HG02588 (cell line): ENCODE measurements at regions not wholly inside any gene's neighbourhood (a gene's known extent, or its start where the extent isn't known, plus 50 kb on each side); places are given as distances from the start of the nearest gene placed in this dataset.

Experiments
- ATAC-seq: cut with Tn5 transposase; IDR thresholded peaks from one replicate; pipeline ENCODE4 v1.9.1; 2021; ENCODE audit warnings: mild to moderate bottlenecking, moderate library complexity; ENCODE audit not compliant: unreplicated experiment

DNA sequence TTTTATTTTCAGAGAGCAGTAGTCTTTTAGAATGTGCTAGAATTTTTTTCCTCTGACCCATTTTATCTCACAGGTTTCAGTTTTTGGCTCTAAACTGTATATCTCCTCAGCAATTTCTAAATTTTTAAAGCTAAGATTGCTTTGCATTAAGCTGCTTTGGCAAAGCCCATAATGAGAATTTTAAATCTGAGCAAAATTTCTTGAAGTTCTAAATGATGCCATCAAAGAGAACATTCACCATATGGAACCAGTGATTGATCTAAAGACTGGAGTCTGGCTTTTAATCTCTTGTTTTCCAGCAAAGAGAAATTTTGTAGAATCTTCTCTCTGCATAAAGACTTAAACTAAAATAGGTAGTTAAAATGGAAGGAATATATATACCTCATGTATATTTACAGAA is 313.6 kb downstream of the TBC1D32 start:
- ATAC-seq: no peak

DNA sequence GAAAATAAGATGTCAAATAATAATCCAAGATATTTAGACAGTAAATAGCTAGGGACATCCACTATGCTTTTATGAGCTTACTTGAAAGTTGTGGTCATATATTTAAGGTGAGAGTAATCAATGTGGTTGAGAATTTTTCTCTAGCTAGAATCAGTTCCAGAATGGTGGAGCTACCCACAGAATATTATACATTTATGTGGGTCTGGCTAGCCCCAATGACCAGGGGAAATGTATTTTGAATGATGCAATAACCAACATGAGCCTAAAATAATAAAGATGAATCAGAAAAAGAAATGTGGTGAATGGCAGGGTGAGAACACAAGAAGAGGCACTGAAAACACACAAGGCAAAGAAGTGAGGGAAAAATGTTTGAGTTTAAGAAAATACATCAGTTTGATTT is 325.7 kb downstream of the TBC1D32 start:
- ATAC-seq: no peak

DNA sequence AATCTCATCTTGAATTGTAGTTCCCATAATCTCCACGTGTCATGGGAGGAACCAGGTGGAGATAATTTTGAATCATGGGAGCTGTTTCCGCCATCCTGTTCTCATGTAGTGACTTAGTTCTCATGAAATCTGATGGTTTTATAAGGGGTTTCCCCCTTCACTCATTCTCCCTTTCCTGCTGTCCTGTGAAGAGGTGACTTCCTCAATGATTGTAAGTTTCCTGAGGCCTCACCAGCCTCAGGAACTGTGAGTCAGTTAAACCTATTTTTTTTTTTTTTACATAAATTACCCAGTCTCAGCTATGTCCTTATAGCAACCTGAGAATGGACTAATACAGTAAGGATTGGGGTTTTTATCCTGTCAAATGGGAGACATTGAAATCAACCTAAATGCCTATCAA is 328.3 kb downstream of the TBC1D32 start:
- ATAC-seq: no peak

DNA sequence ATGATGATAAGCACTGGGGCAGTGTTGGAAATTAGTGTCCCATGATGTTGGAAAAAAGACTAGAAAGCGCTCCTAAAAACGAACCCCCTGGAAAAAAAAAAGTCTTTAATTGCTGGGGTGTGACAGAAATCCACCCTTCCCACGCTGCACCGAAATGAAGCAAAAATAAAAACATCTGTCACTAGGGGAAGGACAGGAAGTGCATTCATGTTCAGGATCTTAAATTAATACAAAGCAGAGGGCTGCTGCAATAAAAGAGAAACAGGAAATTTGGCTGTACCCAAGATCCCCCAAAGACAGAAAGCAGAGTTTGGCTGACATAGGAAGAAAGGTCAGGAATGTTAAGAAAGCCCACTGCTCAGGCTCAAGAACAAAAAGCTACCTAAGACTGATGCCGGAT is 333.9 kb downstream of the TBC1D32 start:
- no peak for ATAC-seq

DNA sequence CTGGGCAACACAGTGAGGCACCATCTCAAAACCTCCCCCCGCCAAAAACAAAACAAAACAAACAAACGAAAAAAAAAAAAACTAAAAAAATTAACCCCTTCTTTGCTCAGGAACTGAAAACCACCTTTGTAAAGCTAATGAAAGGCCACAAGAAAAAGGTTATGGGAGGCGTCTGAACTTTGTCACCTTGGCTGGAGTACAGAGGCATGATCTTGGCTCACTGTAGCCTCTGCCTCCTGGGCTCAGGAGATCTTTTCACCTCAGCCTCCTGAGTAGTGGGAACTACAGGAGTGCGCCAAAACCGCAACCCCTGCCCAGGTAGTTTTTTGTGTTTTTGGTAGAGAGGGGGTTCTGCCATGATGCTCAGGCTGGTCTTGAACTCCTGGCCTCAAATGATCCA is 337.9 kb downstream of the TBC1D32 start:
- ATAC-seq: no peak

DNA sequence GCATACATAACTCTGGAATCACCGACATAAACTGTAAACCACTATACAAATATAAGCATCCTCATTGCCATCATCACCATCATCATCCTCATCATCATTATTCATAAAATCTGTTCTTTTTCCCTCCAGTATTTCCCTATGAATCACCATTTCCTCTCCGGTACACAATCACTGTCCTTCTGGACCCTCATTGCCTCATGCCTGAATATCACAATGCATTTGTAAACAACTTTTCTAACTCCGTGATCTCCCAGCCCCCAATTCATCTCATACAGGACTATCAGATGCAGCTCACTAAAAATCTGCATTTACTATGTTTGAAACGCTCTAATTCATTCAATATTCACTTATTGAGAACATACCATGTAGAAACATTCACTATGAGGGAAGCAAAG is 339.7 kb downstream of the TBC1D32 start:
- ATAC-seq: no peak

DNA sequence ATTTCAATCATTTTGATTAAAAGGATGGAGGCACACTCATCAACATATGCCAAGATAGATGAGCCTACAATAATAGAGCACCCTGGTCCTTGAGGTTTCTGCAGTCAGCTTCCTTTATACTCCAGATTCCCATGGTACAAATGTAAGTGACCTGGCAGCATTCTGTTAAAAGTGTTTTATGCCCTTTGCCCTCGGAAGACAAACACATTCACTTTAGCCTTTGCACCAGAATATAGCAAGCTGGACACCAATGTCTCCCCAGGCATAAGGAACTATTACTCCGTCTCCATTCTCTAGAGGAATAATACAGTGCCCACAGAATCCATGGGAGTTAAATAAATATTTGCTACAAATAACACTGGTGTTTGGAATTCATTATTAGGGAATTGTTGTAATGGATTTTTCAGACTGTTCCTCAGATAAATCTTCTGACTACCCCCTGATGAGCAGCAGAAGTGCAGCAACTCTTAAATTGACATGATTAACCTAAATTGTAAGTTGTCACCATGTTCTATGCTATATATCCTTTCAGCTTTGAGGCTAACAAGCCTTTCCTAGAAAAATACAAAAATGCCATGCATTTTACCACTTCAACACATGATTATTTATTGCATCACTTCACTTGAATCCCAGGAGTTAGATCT is 340.2 kb downstream of the TBC1D32 start:
- no peak for ATAC-seq

DNA sequence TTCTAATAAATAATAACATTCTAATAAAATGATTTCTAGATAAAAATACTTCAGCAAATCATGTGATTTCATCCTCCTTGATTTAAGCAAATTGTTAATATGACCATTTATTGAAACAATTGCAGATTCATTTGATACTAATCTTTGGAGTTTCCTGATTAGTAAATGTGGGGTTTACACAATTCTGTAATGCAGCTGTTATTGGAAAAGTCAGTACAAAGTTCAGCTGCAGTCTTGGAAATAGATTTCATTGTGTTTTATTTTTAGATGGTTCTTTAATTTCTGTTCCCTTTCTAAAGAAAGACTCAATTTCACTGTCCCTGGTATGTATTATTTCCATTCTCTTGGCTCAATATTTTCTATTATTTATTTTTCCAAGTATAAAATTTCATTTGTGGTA is 342.0 kb downstream of the TBC1D32 start:
- no peak for ATAC-seq

DNA sequence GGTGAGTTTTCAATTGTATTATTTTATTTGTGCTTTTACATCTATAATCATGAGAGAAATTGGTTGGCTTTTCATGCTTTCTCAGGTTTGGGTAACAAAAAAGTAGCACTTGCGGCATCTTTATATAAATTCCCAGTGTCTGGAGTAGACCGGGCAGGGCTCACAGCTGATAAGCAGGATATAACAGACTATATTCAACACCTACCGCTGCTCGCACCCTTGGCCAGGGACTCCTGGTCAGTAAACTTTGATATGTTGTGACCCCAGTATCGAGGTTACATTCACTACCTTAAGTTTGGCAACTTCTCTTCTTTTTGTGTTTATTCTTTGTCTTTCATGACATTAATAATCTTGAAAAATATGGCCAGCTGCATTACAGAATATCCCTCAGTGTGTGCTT is 343.4 kb downstream of the TBC1D32 start:
- ATAC-seq: no peak

DNA sequence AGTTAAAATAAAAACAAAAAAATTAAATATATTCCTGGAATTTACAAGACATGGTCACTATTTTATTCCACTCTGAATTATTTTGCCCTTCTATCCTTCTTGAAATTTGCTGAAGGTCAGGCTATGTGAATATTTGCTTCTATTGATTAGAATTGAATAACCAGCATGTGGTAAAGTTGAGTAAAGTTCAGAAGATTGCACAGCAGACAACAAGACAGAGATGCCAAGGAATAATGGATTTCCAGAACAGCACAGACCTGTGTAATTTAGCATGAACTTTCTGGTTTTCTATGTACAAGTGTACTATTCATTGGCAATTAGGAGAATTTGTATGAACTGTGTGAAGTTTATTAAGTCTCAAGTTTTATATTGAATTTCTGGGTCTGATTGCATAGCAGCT is 352.4 kb downstream of the TBC1D32 start:
- no peak for ATAC-seq

DNA sequence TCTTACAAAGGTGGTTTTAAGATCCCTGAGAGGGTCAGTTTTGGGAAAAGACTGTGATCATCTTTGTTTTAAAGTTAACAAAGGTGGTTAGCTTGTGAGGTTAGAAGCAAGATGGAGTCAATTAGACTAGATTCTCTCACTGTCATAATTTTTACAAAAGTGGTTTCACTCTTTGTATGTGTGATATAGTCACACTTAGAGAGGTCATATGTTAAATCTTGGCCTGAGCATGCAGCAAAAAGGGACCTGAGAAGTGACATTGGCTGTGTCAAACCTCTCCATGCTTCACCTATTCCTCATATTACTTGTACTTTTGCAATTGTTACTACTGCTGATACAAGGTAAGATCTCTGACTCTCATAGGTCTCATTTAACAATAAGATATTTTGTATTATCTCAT is 368.0 kb downstream of the TBC1D32 start:
- ATAC-seq: no peak

DNA sequence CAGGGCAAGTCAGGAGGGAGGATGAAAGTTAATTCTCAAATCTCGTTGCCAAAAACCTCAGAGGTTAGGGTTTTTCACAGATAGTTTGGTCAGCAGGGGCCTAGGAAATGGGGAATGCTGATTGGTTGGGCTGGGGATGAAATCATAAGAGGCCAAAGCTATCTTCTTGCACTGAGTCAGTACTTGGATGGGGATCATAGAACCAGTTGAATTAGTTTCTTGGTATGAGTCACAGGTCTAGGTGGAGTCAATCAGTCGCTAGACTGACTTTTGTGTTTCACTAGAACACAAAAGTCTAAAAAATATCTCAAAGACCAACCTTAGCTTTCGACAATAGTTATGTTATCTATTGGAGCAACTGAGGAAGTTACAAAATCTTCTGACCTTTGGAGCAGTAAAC is 368.5 kb downstream of the TBC1D32 start:
- ATAC-seq: peak; percentile 58

DNA sequence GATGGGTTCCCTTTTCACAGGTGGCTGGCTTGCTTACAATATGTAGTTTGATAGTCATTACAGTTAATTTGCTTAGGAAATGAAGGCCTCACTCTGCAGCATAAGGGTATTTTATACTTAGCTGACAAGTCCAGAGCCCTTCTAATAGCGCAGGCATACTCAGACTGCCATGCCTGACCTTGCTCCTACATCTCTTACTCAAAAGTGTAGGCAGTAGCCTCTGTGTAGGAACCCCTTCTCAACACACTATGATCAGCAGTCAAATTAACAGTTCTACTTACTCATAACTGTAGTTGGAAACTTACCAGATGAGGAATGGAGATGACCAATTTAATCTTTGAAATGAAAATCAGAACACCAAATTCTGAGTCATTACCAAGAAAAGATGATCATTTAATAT is 373.5 kb downstream of the TBC1D32 start:
- no peak for ATAC-seq

DNA sequence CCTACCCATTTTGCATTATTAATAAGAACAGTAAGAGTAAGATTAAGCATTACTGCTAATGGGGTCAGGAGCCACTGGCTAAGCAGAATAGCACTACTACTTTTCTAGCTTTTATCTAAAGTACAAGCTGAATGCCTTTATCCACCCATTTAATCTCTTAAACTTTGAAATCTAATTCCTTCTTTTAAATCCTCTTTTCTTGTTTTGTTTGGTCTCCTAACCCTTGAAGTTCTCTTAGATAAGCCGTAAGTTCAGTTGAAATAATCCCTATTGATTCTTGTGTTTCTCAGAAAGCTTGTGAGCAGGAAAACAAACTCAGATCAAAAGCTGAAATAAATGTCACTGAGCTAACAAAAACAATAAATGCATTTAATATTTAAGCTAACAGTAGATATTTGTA is 380.2 kb downstream of the TBC1D32 start:
- no peak for ATAC-seq

DNA sequence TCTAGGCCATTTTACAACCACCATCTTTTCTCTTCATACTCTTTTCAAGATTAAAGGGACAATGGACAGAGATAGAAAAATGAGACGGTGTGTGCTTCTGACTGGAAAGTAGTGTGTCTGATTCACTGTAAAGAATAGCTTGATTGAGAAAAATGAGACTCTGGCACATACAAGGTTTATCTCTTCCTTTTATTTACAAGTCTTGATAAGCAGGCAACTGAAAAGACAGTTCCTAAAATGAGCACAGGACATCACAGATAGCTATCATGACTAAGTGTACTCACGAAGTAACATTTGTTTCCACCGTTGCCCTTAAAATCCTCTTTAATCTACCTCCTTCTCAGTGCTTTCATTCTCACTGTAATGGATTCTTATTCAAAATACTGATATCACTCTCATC is 383.0 kb downstream of the TBC1D32 start:
- no peak for ATAC-seq

DNA sequence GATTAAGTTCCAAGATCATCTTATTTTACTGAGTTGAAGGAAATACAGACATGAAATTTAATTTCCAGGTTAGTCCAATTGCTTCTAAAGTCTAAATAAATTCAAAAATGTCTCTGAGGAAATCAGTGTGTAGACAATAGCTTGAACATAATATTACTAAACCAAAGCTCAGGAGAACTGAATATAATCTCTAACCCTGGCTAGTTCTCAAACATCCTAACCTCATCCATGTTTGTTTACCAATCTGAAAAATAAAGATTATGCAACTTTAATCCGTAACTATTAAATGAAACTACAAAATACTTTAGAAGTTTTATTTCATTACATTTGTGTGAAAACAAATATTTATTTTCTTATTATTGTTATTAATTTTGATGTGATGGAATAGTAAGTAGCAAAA is 387.2 kb downstream of the TBC1D32 start:
- ATAC-seq: no peak

DNA sequence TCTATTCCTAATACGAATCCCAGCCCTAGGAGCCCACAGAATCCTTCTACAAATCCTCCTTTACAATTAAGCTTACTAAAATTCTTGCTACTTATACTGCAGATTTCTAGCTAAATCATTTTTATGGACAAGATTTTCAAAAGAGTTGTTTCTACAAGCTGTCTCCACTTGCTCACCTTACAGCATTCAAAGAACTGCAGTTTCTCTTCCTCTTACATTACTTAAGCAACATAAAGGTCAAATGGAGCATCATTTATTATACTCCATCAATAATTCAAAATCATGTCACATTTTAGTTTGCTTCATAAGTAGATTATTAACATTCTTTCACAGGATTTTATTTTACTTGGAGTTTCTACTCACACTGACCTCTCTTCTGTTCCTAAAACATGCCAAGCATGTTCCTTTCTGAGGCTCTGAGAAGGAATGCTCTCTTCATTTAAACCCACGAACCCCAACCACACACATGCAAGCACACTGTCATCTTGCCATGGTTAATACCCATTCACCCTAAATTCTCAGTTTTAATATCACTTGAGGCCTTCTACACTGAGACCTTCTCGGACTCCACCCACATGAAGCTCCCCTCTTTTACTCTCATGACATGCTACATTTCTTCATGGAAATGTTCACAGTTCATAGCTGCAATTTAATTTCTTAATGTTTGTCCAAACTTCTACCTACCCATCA is 388.2 kb downstream of the TBC1D32 start:
- ATAC-seq: no peak

DNA sequence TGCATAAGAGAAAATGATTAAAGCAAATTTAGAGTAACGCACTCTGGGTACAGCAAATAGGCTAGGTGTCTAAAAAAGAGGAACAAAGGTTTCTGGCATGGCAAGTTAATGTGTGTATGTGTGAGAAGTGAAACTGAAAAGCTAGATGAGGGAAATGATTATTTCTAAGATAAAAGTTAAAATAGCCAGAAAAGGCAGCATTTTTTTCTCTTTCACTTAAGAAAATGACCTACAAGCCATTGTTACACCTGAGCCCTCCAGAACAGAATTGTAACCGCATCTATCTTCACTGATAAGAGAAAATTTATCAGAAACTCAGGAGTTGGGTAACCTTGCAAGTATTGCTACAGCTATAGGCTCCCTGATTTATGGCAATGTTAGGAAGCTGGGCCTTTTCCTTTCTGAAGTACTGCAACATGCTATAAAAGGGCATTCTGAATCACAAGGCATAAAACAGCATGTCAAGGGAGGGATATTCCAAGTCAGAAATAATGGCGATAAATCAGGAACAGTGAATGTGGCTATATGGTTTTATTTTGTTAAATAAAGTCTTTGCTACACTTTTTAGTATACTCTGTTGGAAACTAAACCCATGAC is 395.3 kb downstream of the TBC1D32 start:
- ATAC-seq: peak; percentile 98

DNA sequence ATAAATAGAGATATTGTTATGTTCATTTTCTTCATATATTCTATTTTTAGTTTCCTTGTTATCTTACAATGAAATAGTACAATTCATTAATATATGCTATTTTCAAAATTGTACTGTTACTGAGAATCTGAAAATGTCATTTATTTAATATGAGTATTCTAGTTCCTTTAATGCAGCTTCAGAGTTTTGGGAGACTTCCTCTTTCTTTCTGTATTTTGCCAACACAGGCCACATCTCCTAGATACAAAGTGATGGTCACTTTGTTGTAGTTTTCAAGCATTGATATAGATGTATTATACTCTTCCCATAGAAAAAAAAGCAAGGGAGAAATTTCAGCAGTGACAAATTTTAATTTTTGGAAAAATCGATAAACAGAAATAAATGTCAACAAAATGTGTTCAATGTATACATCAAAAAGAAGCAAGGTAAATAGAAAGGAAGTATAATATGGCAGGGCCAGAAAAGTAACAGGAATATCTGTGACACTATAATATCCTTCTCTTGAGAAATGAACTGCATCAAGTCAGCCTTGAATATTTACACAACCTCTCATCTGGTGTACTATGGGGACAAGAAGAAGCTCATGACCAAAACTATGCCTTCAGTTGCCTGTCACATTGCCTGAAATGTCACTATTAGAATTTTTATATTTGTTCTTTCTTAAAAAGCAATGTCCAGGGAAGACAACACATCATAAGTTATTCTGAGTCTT is 396.0 kb downstream of the TBC1D32 start:
- peak; percentile 43 for ATAC-seq

DNA sequence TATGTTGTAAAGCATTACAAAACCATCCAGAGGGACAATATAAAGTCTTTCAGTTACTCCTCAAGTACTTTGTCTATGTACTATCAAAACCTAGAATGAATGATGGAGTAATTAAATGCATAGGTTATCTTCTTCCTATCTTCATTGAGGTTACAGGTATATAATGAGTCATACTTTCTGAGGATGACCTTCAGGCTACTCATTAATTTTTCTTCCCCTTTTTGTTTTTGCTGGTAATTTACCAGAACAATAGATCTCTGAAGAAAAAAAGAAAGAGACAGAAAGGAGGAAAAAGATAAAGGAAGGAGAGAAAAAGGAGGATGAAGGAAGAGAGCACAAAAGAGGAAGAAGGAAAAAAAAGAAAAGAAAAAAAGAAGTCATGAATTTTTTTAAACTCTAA is 398.4 kb downstream of the TBC1D32 start:
- no peak for ATAC-seq

DNA sequence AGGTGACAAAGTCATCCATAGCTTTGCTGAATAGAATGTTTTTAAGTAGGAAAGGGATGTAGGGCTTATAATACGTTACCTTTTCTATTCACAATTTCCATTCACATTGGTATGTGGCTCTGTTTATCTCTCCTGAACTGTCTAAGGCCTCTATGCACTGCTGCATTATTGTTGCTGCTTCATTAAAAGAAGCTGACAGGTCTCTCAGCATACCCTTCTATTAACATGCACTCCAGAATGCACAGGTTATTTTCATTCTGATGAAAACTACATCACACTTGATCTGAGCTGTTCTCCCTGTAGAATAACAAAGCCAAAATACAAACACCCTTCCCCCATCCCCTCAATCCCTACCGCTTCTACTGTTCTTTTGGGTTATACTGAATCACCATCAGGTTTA is 399.3 kb downstream of the TBC1D32 start:
- ATAC-seq: no peak
